ENCODE measurements at regions not wholly inside any gene's neighbourhood (a gene's known extent, or its start where the extent isn't known, plus 50 kb on each side); places are given as distances from the start of the nearest gene placed in this dataset.
"Not testable (repeated sequence)": the region's sequence is repeated elsewhere in the genome, so short reads cannot be mapped to it uniquely, and the experiment has no call there.

DNA sequence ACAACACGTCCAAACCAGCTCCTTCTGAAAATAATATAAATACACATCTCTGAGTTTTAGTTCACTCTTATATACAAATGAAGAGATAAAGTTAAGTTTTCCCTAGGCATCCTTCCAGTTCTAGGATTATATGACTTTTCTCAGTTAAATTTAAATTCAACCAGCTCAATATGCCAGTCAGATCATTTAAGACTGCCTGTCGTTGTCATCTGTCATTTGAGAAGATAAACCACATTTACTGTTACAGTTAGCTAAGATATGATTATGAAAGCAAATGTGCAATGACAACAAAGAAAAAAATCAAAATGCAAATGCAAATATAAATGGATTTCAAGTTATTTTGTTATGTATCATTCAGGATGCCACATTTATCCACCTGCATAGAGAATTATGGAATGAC is 671.7 kb upstream of the GOT2 start:
- no peak for DNase-seq (ENCODE audit: low read depth)

DNA sequence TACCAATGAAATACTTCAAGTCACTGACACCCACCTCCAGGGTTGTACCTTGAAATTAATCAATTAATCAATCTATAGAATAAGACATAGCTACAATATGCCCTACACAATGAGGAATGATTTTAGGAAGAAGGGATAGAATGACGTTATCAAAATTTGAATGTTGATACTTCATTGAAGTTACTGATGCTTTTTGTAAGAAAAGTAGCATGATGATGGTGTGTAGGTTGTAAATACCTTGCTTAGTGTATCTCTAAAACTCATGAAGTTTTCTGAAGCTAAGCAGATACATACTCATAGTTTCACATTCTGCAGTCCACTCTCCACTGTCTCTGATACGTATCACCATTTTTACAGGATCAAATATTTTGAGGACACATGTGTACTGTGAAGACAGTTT is 670.4 kb upstream of the GOT2 start:
- DNase-seq (ENCODE audit: low read depth), result no peak

DNA sequence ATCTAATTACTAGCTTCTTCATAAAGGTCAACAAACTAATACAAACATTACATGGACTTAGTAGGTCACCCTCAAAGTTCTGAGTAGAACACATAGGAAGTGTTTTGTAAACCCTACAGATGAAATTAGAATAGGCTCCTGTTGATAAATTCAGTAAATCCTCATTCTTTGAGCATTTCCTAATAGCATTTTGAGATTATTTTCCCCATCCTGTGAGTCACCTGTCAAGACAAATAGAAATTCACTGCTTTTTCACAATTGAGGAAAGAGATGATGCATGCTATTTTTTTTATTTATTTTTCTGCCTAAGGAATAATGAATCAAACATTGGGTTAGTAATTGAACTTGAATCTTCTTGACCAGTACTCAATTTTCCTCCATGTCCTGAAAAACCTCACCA is 666.7 kb upstream of the GOT2 start:
- DNase-seq (ENCODE audit: low read depth), result no peak

DNA sequence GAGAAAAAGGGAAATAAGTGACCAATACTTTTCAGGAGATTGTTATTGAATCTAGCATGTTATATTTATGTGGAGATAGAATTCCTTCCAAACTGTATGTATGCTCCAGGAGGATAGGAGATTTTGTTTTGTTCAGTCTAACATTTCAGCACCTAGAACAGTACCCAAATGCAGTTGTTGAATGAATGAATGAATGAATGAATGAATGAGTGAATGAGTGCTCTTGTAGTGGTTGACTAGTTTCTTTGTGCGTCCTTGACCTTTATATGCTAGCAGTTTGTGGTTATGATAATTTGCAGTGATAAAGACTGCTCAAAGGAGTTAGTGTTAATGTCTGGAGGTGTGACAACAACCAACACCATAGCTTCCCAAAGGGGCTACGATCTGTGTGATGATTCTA is 663.5 kb upstream of the GOT2 start:
- DNase-seq (ENCODE audit: low read depth), result no peak

DNA sequence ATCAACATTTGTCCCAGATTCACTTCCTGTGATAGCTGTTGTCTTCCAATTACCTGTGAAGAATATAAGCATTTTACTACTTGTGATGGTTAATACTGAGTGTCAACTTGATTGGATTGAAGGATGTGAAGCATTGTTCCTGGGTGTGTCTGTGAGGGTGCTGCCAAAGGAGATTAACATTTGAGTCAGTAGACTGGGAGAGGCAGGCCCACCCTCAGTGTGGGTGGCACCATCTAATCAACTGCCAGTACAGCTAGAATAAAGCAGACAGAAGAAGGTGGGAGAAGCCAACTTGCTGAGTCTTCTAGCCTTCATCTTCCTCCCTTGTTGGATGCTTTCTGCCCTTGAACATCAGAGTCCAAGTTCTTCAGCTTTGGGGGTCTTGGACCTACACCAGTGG is 660.4 kb upstream of the GOT2 start:
- no peak for DNase-seq (ENCODE audit: low read depth)

DNA sequence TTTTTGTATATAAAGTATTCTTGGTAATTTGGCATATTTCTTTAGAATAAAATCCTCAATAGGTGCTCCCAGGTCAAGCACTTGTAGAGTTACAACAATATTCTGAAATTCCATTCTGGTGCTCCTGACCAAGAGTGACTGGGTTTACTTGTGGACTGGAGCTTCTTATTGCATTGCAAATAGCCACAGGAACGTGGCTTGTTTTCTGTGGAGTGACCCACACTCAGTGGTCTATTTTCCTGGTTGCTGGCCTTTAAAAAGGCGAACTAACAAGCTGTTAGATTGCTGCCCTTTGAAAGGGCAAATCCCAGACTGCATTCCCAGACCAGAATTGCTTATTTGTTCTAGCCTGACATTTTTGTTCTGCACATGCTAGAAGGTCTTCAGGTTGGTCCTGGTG is 658.8 kb upstream of the GOT2 start:
- DNase-seq (ENCODE audit: low read depth), result no peak

DNA sequence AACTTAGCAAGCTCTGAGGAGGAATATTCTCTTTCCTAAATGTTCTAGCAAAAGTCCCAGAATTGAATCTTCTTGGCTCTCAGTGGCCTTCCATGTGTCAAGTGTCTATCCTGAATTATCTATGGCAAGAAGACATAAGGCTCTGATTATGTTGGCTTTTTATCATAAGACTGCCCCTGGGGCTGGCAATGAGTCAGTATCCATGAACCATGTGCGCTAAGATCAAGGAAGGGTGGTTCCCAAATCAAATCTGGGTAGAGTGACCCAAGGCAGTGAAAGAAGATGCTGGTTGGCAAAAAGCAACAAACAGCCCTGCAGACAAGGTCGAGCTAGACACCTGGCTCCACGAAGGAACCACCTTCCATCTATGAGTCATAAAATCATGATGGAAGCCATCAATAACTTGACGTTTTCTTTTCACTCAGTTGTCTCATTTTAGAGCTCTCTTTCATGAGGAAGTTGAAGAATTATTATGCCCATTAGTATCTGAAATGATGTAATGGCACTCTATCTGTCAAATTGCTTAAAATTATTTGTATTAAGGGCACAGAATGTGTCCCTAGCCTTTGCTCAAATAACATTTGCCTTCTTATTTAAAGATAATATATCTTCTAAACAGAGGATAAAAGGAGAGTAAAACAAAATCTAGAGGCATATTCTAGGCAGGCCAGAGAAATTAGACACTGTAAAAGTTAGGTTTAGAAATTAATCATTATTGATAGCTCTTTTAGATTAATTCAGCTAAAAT is 657.7 kb upstream of the GOT2 start:
- no peak for DNase-seq (ENCODE audit: low read depth)

DNA sequence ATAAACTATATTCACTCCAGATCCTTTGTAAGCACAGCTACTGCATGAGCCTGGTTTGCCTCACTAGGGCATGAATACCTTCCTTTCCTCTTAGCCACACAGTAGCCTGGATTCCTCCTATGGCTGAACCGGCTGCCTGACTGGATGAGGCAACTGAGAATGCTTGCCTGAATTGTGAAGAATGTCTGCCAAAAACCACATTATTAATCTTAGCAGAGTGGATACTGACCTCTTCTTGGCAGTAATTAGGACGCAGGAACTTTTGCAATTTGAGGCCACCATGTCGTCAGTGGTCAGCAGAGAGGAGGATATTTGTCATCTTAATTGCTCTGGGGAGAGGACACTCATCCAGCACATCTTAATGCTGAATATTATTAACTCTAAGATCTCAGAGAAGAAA is 651.8 kb upstream of the GOT2 start:
- peak; percentile 63 for DNase-seq (ENCODE audit: low read depth)

DNA sequence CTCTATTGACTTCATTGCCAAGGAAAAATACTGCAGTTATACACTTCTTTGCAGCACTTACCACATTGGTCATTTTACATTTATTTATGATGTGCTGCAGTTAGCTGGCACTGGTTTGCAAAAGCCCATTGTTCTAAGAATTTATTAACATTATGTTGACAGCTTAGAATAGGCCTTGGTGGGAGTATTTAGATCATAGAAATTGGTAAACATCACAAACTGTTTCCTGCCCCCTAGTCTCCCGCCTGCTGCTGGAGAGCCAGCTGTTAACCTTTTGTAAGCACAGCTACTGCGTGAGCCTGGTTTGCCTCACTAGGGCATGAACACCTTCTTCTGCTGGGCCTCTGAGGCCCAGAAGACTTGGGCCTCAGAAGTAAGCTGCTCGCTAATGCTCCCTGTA is 651.4 kb upstream of the GOT2 start:
- no peak for DNase-seq (ENCODE audit: low read depth)

DNA sequence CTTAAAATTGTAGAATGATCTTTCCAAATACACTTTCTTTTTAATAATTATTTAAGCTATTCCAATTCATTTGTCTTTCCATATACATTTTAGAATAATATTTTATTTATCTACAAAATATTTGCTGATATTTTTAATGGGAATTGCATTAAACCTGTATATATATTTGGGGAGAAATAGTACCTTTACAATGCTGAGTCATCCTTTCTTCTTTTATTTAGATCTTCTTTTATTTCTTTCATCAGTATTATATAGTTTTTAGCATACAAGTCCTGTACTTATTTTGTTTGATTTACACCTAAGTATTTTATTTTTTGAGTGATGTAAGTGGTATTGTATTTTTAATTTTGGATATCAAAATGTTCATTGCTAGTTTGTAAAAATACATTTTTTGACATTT is 639.5 kb upstream of the GOT2 start:
- no peak for DNase-seq (ENCODE audit: low read depth)

DNA sequence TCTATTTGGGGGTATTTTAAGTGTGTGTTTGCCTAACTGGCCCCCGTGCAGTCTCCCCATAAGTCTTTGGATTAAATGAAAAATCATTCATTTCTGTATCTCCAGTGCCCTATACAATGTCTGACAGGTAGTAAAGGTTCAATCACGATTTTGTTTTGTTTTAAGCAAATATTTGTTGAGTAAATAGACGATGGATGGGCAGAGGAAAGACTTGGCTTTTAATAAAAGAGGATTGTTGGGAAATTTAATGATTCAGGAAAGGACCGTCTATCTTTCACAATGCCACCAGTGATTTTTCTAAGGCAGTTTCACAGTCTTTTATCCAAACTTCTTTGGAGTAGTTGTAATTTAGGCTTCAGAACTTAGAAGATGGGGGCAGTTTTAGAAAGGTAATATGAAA is 636.6 kb upstream of the GOT2 start:
- no peak for DNase-seq (ENCODE audit: low read depth)

DNA sequence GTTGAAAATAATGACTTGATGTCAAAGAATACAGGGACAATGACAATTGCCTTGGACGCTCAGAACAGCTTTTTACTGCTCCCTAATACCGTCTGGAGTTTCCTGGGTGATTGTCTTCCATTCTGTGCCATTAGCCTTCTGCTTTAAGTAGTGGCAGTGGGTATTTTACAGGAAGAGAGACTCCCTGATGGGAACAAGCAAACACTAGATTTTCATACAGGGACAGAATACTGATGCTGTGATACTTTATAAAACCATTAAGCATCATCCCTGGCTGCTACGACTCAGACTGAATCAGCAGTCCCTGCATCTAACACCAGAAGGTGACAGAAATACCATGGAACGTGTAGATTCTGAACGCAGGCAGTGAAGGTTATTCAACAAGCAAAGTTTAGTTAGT is 635.4 kb upstream of the GOT2 start:
- no peak for DNase-seq (ENCODE audit: low read depth)

DNA sequence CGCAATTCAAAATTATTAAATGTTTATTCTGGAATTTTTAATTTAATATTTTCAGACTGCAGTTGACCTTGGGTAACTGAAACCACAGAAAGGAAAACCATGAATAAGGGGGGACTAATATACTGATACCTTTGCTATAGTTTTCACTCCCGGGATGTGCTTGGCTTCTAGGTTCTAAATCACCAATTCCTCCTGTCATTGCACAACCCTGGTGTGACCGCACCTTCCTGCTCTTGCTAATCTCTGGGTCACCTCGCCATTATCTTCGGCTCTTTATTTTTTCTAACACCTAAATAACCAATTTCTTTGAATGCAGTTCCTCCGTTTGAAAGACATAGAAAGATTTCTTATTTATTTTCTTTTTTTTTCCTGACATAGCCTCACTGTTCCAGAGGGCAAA is 634.5 kb upstream of the GOT2 start:
- DNase-seq (ENCODE audit: low read depth), result no peak

DNA sequence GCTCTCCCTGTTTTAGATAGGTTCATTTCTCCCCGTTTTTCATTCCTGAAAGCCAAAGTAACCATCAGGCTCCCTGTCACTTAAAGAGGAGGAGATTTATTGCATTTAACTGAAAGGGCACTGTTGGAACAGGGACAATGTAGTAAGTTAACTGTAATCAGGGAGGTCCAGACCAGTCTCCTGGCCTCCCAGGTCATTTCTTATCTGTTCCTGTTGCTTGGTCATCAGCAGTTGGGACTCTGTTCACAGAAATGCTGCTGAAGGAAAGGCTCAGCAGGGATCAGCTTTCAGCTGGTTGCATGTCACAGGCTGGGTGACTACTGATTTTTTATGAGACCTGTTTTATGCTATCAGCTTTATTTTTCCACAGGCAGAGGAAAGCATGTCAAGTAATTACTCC is 622.6 kb upstream of the GOT2 start:
- no peak for DNase-seq (ENCODE audit: low read depth)

DNA sequence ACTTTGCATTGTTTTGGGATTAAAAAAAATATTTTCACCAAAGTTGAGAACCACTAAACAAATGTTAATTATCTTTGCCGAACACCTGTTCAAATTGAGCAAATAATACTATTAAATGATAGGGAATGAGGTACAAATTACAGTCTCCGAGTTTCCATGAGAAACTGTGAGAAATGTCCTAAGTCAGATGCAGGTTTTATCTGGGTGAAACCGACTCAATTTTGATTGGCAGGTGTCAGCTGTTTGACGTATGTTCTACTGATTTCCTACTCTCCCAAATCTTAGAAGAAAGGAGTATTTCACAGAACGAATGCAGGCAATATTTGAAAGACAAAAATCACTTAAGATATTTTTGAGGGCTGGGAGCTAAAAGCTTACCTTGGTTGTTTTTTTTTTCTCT is 622.0 kb upstream of the GOT2 start:
- no peak for DNase-seq (ENCODE audit: low read depth)

DNA sequence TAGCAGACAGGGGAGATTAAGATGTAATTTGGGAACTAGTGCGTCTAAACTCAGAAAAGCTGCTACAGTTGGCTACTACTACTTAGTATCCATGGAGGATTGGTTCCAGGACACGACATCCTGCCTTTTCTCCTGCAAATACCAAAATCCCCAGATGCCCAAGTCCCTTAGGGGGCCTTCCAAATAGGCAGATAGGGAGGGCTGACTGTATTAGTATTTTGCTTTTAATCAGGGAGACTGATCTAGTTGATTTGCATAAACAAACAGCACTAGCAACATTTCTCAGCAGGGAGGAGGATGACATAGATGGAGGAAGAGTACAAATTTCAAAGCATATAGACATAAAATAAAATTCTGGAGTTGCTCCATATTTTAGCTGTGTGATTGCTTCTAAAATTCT is 621.6 kb upstream of the GOT2 start:
- DNase-seq (ENCODE audit: low read depth), result no peak

DNA sequence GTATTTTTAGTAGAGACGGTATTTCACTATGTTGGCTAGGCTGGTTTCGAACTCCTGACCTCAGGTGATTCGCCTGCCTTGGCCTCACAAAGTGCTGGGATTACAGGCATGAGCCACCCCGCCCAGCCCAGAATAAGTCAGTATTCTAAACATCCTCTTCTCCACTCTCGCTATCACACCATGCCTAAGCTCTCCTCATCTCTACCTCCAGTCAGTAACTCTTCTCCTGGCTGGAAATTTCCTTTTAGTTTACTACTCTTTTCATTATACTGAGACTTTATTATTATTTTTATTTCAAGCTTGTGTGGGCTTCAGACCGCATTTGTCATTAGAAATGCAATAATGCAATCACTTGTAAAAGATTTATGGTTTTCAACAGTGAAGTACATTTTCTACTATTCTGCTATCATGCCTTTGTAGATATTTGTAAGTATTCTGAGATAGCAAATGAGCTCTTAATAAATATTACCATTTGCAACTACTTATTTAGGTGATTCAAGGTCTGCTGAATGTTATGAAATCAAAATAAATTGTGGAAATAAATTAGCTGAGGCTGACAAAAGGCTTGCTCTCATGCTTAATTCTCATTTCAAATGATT is 617.3 kb upstream of the GOT2 start:
- DNase-seq (ENCODE audit: low read depth), result no peak

DNA sequence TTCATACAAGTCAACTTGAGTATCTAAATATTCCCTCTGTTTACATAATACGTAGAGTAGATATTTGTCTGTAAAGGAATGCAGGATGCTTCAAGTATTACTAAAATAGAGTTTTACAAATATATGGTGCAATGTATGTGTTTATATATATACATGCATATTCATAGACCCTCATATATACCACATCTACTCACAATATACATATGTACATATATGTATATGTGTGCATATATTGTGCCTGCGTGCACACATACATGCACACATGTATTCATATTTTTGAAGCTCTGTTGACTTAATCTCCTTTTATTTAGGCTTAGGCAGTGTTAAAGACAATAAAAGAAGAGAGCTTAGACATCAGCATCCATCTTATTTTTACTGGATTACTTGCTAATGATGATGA is 616.6 kb upstream of the GOT2 start:
- no peak for DNase-seq (ENCODE audit: low read depth)

DNA sequence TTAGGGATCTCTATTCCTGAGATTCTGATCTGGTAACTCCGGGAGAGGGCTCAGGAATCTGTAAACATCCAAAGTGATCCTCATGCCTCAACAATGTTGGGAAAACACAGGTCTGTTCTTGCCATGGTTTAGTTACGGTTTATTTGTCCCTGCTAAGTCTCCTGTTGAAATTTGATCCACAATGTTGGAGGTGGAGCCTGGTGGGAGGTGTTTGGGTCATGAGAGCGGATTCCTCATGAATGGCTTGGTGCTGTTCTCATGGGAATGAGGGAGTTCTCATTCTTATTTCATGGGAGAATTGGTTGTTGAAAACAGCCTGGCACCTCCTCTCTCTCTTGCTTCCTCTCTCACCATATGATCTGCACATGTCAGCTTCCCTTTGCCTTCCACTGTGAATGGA is 608.6 kb upstream of the GOT2 start:
- no peak for DNase-seq (ENCODE audit: low read depth)

DNA sequence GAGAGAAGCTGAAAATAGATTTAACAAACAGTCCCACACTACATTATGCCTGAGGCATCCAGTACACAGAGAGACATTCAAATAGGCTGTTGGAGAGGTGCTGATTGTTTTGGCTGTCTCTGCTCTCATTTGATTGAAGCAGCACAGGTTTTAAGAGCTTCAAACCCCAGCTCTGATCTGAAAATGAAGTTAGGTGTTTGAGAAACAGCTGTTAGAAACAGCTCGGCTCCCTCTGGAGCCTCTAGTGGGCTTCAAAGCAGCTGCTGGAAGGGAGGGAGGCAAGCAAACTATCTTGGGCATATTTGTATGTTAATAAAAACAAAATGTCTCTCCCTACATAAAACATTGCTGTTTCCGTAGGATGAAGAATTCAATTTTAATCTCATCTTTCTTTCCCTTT is 607.3 kb upstream of the GOT2 start:
- DNase-seq (ENCODE audit: low read depth), result no peak

DNA sequence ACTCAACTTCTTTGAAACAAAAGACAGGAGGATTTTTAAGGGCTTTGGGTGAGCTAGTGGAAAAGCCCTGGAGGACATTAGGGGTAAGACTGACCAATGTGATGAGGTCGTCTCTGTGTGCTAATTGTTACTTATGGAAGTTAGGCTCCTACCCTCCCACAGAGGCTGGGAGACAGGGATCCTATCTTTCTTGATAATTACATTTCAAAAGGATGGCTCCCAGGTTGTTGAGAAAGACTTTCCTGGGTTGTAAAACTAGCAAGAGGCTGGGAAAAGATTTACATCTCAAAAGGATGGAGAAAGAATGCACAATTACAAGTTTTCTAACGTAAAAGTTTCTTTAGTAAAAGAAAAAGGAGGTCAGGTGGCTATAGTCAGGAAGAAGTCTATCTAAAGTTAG is 605.8 kb upstream of the GOT2 start:
- no peak for DNase-seq (ENCODE audit: low read depth)

DNA sequence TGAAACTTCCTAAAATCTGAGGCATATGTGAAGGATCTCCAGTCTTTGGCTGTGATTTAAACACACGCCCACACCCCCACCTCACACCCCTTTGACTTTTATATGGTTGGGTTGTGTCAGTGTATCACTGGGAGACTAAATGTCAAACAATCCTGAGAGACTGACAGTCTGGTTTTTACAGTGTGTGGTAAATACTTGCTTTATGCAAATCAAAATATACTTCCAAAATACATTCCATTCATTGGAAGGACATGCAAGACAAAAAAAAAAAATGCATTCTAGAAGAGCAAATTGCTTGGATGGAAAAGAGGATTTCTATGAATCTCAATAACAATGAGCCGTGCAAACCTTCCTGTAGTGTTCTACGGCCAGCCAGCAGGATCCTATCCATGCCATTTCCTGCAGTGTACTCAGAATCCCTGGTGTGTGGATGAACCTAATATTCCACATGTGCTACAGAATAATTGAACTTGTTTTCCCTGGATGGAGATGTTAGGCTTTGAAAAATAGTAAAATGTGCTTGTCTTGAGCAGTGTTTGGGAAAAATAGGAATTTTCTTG is 602.1 kb upstream of the GOT2 start:
- DNase-seq (ENCODE audit: low read depth), result no peak

DNA sequence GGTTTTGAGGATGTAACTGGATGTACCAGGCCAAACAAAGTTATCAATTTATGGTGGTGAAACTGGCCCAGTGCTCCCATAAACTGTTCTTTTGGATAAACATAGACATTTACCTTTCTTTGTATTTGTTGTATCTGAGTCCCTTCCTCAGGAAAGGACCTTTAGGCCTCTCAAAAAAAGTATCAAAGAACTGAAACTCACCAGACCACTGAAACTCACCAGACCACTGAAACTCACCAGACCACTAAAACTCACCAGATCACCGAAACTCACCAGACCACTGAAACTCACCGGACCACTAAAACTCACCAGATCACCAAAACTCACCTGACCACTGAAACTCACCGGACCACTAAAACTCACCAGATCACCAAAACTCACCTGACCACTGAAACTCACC is 597.6 kb upstream of the GOT2 start:
- not testable (repeated sequence) for DNase-seq (ENCODE audit: low read depth)
